OCI-LY1 (cell line): ENCODE measurements at regions not wholly inside any gene's neighbourhood (a gene's known extent, or its start where the extent isn't known, plus 50 kb on each side); places are given as distances from the start of the nearest gene placed in this dataset.

Source experiments
- H2AFZ ChIP-seq: fragments of 200-600 bp; sonication (generic), shearing (Covaris generic); 2 replicates; pipeline ENCODE4 v1.6.0; 2014; ENCODE audit warnings: antibody characterized with exemption, mild to moderate bottlenecking, low read length
- H3F3A ChIP-seq: fragments of 200-600 bp; sonication (generic), shearing (Covaris generic); 2 replicates; pipeline ENCODE4 v1.6.0; 2014; ENCODE audit warnings: mild to moderate bottlenecking, antibody characterized with exemption, low read length, moderate library complexity; ENCODE audit not compliant: insufficient read depth
- H3K27ac ChIP-seq: fragments of 200-600 bp; sonication (generic); 2 replicates; pipeline ENCODE4 v1.5.1; 2014; ENCODE audit warnings: low read length, mixed run types, mild to moderate bottlenecking, low read depth; ENCODE audit not compliant: poor library complexity, severe bottlenecking
- H3K27me3 ChIP-seq: fragments of 200-600 bp; sonication (generic); 2 replicates; pipeline ENCODE4 v1.6.0; 2014; ENCODE audit warnings: antibody characterized with exemption, mild to moderate bottlenecking, low read length, moderate library complexity; ENCODE audit not compliant: insufficient read depth
- H3K36me3 ChIP-seq: fragments of 200-600 bp; sonication (generic); 2 replicates; pipeline ENCODE4 v1.6.1; 2014; ENCODE audit warnings: mild to moderate bottlenecking, antibody characterized with exemption, low read length, moderate library complexity, mixed read lengths; ENCODE audit not compliant: insufficient read depth
- H3K4me1 ChIP-seq: fragments of 200-600 bp; sonication (generic); 2 replicates; pipeline ENCODE4 v1.5.1; 2014; ENCODE audit warnings: mild to moderate bottlenecking, low read length, moderate library complexity; ENCODE audit not compliant: insufficient read depth, severe bottlenecking
- H3K4me2 ChIP-seq: fragments of 200-600 bp; sonication (generic), shearing (Covaris generic); 2 replicates; pipeline ENCODE4 v1.6.1; 2014; ENCODE audit warnings: low read length
- H3K4me3 ChIP-seq: fragments of 200-600 bp; sonication (generic); 2 replicates; pipeline ENCODE4 v1.5.1; 2014; ENCODE audit warnings: low read length, low read depth, mild to moderate bottlenecking, mixed read lengths; ENCODE audit not compliant: poor library complexity, severe bottlenecking
- H3K79me2 ChIP-seq: fragments of 200-600 bp; shearing (Covaris generic); 2 replicates; pipeline ENCODE4 v1.6.1; 2016; ENCODE audit warnings: mixed run types, low read length, mixed read lengths; ENCODE audit not compliant: insufficient read depth
- H3K9ac ChIP-seq: fragments of 200-600 bp; sonication (generic), shearing (Covaris generic); 2 replicates; pipeline ENCODE4 v1.6.1; 2014; ENCODE audit warnings: mild to moderate bottlenecking, low read length, mixed read lengths
- H3K9me2 ChIP-seq: fragments of 200-600 bp; sonication (generic), shearing (Covaris generic); 2 replicates; pipeline ENCODE4 v1.6.1; 2014; ENCODE audit warnings: low read depth, mild to moderate bottlenecking, low read length, mixed read lengths
- H3K9me3 ChIP-seq: fragments of 200-600 bp; shearing (Covaris generic); 2 replicates; pipeline ENCODE4 v1.6.1; 2014; ENCODE audit warnings: low read length, mixed read lengths
- H4K20me1 ChIP-seq: fragments of 200-600 bp; sonication (generic), shearing (Covaris generic); 2 replicates; pipeline ENCODE4 v1.6.0; 2016; ENCODE audit warnings: mild to moderate bottlenecking, low read length; ENCODE audit not compliant: insufficient read depth
- EZH2 ChIP-seq: fragments of 200-600 bp; sonication (generic), shearing (Covaris generic); IDR thresholded peaks from 2 replicates; pipeline ENCODE4 v1.8.0; 2017; ENCODE audit warnings: borderline replicate concordance, mixed run types, mild to moderate bottlenecking, antibody characterized with exemption, low read length, moderate library complexity, mixed read lengths
- TF ChIP-seq, protein P1 (sequence below): fragments of 200-600 bp; sonication (generic), shearing (Covaris generic); IDR thresholded peaks from 2 replicates; pipeline ENCODE4 v1.5.1; 2017; ENCODE audit warnings: mild to moderate bottlenecking, antibody characterized with exemption, low read length, moderate library complexity, mixed read lengths

DNA sequence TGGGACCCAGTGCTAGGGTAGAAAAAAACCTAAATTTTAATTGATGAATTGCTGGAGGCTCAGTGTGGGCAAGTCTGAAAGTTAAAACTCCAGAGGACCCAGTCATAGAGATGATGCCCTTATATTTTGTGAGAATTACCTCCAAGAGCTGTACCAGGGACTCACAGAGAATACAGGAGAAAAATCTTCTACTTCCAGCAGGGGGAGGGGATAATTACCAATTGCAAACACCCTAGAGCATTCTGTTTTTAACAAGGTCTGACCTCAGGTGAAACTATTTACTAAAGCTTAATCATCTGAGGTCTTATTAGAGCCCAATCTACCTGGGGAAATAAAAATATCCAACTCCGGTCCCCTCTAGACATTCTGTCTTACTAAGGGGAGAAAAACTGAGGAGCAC is 994.7 kb upstream of the MIR17HG start:
- H2AFZ ChIP-seq: no peak overlapping the region

DNA sequence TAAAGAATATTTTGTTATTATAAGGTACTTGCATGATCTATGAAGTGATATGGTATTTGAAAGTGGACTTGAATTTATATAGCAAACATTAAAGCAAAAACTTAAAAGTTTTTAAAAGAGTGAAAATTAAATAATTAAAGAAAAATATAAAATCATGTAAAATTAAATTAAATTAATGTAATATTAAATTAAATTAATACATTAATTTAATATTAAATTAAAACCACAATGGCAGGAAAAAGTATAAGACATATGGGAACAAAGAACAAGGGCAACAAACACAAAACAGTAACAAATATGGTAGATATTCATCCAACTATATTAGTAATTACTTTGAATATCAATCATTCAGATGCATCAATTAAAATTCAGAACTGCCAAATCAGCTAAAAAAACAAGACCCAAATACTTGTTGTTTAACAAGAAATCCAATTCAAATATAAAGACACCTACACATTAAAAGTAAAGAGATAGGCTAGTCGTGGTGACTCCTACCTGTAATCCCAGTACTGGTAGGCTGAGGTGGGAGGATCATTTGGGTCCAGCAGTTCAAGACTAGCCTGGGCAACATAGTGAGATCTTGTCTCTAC is 992.2 kb upstream of the MIR17HG start:
- Histone ChIP-seq H3K9me3 (no peaks in the 10 kb centered on the region), H3K36me3 (no peaks in the 10 kb centered on the region), H3K27me3 (no peaks in the 10 kb centered on the region), H3F3A (no peaks in the 10 kb centered on the region), H3K27ac (no peak overlapping the region), H4K20me1 (no peaks in the 10 kb centered on the region), H3K4me3 (no peak overlapping the region), H3K4me2 (no peak overlapping the region), H3K79me2 (no peaks in the 10 kb centered on the region), H3K4me1 (no peaks in the 10 kb centered on the region), H2AFZ (no peak overlapping the region), H3K9me2 (no peaks in the 10 kb centered on the region), H3K9ac (no peak overlapping the region)
- TF ChIP-seq, protein P1, sequence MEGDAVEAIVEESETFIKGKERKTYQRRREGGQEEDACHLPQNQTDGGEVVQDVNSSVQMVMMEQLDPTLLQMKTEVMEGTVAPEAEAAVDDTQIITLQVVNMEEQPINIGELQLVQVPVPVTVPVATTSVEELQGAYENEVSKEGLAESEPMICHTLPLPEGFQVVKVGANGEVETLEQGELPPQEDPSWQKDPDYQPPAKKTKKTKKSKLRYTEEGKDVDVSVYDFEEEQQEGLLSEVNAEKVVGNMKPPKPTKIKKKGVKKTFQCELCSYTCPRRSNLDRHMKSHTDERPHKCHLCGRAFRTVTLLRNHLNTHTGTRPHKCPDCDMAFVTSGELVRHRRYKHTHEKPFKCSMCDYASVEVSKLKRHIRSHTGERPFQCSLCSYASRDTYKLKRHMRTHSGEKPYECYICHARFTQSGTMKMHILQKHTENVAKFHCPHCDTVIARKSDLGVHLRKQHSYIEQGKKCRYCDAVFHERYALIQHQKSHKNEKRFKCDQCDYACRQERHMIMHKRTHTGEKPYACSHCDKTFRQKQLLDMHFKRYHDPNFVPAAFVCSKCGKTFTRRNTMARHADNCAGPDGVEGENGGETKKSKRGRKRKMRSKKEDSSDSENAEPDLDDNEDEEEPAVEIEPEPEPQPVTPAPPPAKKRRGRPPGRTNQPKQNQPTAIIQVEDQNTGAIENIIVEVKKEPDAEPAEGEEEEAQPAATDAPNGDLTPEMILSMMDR: no peak
- TF ChIP-seq EZH2: no peak

More for the DNA sequence above, 994.7 kb upstream of the MIR17HG start:
- H3K4me2 ChIP-seq: no peak overlapping the region
- no peaks in the 10 kb centered on the region for H4K20me1 ChIP-seq
- no peak overlapping the region for H3K27ac ChIP-seq
- no peaks in the 10 kb centered on the region for H3K36me3 ChIP-seq
- H3K79me2 ChIP-seq: no peaks in the 10 kb centered on the region
- no peaks in the 10 kb centered on the region for H3K27me3 ChIP-seq
- no peaks in the 10 kb centered on the region for H3F3A ChIP-seq
- no peak overlapping the region for H3K4me3 ChIP-seq
- TF ChIP-seq, protein P1: no peak
- no peak for TF ChIP-seq EZH2
- no peak overlapping the region for H3K9ac ChIP-seq
- H3K9me3 ChIP-seq: no peaks in the 10 kb centered on the region
- no peaks in the 10 kb centered on the region for H3K9me2 ChIP-seq
- no peaks in the 10 kb centered on the region for H3K4me1 ChIP-seq

DNA sequence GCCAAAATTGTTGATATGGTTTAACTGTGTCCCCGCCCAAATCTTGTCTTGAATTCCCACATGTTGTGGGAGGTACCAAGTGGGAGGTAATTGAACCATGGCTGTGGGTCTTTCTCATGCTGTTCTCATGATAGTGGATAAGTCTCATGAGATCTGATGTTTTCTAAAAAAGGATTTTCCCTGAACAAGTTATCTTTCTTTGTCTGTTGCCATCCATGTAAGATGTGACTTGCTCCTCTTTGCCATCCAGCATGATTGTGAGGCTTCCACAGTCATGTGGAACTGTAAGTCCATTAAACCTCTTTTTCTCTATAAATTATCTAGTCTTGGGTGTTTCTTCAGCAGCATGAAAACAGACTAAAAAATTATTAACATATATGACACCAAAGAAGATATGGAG is 986.7 kb upstream of the MIR17HG start:
- TF ChIP-seq, protein P1: no peak
- no peak for TF ChIP-seq EZH2
- Histone ChIP-seq H3K9me2 (no peaks in the 10 kb centered on the region), H2AFZ (no peak overlapping the region), H3K27me3 (no peaks in the 10 kb centered on the region), H3K79me2 (no peaks in the 10 kb centered on the region), H3K4me1 (no peaks in the 10 kb centered on the region), H3K36me3 (no peaks in the 10 kb centered on the region), H3F3A (no peaks in the 10 kb centered on the region), H3K4me2 (no peak overlapping the region), H3K4me3 (no peak overlapping the region), H3K9me3 (no peaks in the 10 kb centered on the region), H3K9ac (no peak overlapping the region), H3K27ac (no peak overlapping the region), H4K20me1 (no peaks in the 10 kb centered on the region)
